GM21737 (cell line): ENCODE measurements at regions not wholly inside any gene's neighbourhood (a gene's known extent, or its start where the extent isn't known, plus 50 kb on each side); places are given as distances from the start of the nearest gene placed in this dataset.

Experiments
- ATAC-seq: cut with Tn5 transposase; IDR thresholded peaks from one replicate; pipeline ENCODE4 v1.9.1; 2021; ENCODE audit warnings: mild to moderate bottlenecking, moderate library complexity; ENCODE audit not compliant: unreplicated experiment

- ATAC-seq = no peak
Measured at GRCh38 chr4:170666909-170667308, 577.2 kb upstream of the AADAT start.

- no peak for ATAC-seq
Measured at GRCh38 chr4:170662250-170662649, 572.5 kb upstream of the AADAT start.

GRCh38 chr4:170657761-170658160, 568.0 kb upstream of the AADAT start:
- ATAC-seq = no peak

- ATAC-seq = no peak
Measured at GRCh38 chr4:170656506-170656905, 566.8 kb upstream of the AADAT start.

GRCh38 chr4:170652571-170652970, 562.8 kb upstream of the AADAT start:
- no peak for ATAC-seq

GRCh38 chr4:170651786-170652185, 562.0 kb upstream of the AADAT start:
- no peak for ATAC-seq

- ATAC-seq = no peak
Measured at GRCh38 chr4:170627418-170627817, 537.7 kb upstream of the AADAT start.

- ATAC-seq = no peak
Measured at GRCh38 chr4:170623899-170624298, 534.1 kb upstream of the AADAT start.

GRCh38 chr4:170610434-170610833, 520.7 kb upstream of the AADAT start:
- no peak for ATAC-seq

GRCh38 chr4:170599894-170600293, 510.1 kb upstream of the AADAT start:
- no peak for ATAC-seq

- no peak for ATAC-seq
Measured at GRCh38 chr4:170591076-170591475, 501.3 kb upstream of the AADAT start.

GRCh38 chr4:170589597-170590191, 499.9 kb upstream of the AADAT start:
- ATAC-seq = peak; percentile 90

- no peak for ATAC-seq
Measured at GRCh38 chr4:170581969-170582368, 492.2 kb upstream of the AADAT start.

- no peak for ATAC-seq
Measured at GRCh38 chr4:170581322-170581721, 491.6 kb upstream of the AADAT start.

- ATAC-seq = no peak
Measured at GRCh38 chr4:170580651-170581050, 490.9 kb upstream of the AADAT start.

GRCh38 chr4:170538821-170539473, 449.2 kb upstream of the AADAT start:
- ATAC-seq = no peak

- no peak for ATAC-seq
Measured at GRCh38 chr4:170529748-170530722, 440.3 kb upstream of the AADAT start.

GRCh38 chr4:170526471-170526870, 436.7 kb upstream of the AADAT start:
- no peak for ATAC-seq

- ATAC-seq = no peak
Measured at GRCh38 chr4:170522427-170522970, 432.7 kb upstream of the AADAT start.

GRCh38 chr4:170497689-170498088, 407.9 kb upstream of the AADAT start:
- no peak for ATAC-seq

- ATAC-seq = peak; percentile 81
Measured at GRCh38 chr4:170497112-170497511, 407.4 kb upstream of the AADAT start.
